Muscle layer of colon (tissue), 2 donors: ENCODE measurements at regions not wholly inside any gene's neighbourhood (a gene's known extent, or its start where the extent isn't known, plus 50 kb on each side); places are given as distances from the start of the nearest gene placed in this dataset.

ENCODE experiments used
- H3K27ac ChIP-seq: one replicate; pipeline ENCODE4 v1.7.0; 2013; ENCODE audit warnings: low read depth, mild to moderate bottlenecking, low read length, moderate library complexity
- H3K27me3 ChIP-seq, 2 donors: one replicate each; pipeline ENCODE4 v1.7.0; 2013; ENCODE audit warnings: low read length in 2 of 2, mild to moderate bottlenecking in 2 of 2; ENCODE audit not compliant: insufficient read depth in 2 of 2, control insufficient read depth in 1 of 2
- H3K36me3 ChIP-seq: one replicate; pipeline ENCODE4 v1.7.0; 2013; ENCODE audit warnings: mild to moderate bottlenecking, low read length; ENCODE audit not compliant: insufficient read depth
- H3K4me1 ChIP-seq: one replicate; pipeline ENCODE4 v1.7.0; 2013; ENCODE audit warnings: mild to moderate bottlenecking, low read length; ENCODE audit not compliant: insufficient read depth
- H3K4me3 ChIP-seq, 2 donors: one replicate each; pipeline ENCODE4 v1.7.0; 2013; ENCODE audit warnings: low read length in 2 of 2, low read depth in 1 of 2, mild to moderate bottlenecking in 1 of 2, moderate library complexity in 1 of 2
- H3K9ac ChIP-seq: one replicate; pipeline ENCODE4 v1.7.0; 2013; ENCODE audit warnings: low read length
- H3K9me3 ChIP-seq: one replicate; pipeline ENCODE4 v1.7.0; 2013; ENCODE audit warnings: mild to moderate bottlenecking, low read length
- donor health status: abdominal sarcoma.
- donor health status: Adenocarcinoma of cecum.

GRCh38 chr20:22339091-22339881 is 245.1 kb downstream of the FOXA2 start:
- Histone ChIP-seq H3K27me3 (peaks cover 0 to 5% of the 10 kb centered on the region in 2 donors), H3K27ac (no peak overlapping the region), H3K36me3 (no peaks in the 10 kb centered on the region), H3K9me3 (no peaks in the 10 kb centered on the region), H3K9ac (no peak overlapping the region), H3K4me1 (no peaks in the 10 kb centered on the region), H3K4me3 (no peak overlapping the region)

GRCh38 chr20:22338140-22338708 is 246.1 kb downstream of the FOXA2 start:
- no peaks in the 10 kb centered on the region for H3K4me1 ChIP-seq
- no peaks in the 10 kb centered on the region for H3K9me3 ChIP-seq
- H3K27ac ChIP-seq, result no peak overlapping the region
- no peaks in the 10 kb centered on the region for H3K36me3 ChIP-seq
- H3K27me3 ChIP-seq, result no peaks in the 10 kb centered on the region
- H3K4me3 ChIP-seq, result no peak overlapping the region
- H3K9ac ChIP-seq, result no peak overlapping the region

GRCh38 chr20:22335210-22335609 is 249.2 kb downstream of the FOXA2 start:
- Histone ChIP-seq H3K9ac (no peak overlapping the region), H3K27me3 (no peaks in the 10 kb centered on the region), H3K4me3 (no peak overlapping the region), H3K27ac (no peak overlapping the region), H3K4me1 (no peaks in the 10 kb centered on the region), H3K9me3 (no peaks in the 10 kb centered on the region), H3K36me3 (no peaks in the 10 kb centered on the region)

GRCh38 chr20:22333885-22334545 is 250.4 kb downstream of the FOXA2 start:
- Histone ChIP-seq H3K4me1 (no peaks in the 10 kb centered on the region), H3K9me3 (no peaks in the 10 kb centered on the region), H3K36me3 (no peaks in the 10 kb centered on the region), H3K27ac (no peak overlapping the region), H3K4me3 (no peak overlapping the region), H3K27me3 (no peaks in the 10 kb centered on the region), H3K9ac (no peak overlapping the region)

GRCh38 chr20:22324505-22324904 is 259.9 kb downstream of the FOXA2 start:
- H3K36me3 ChIP-seq, result no peaks in the 10 kb centered on the region
- H3K4me1 ChIP-seq, result no peaks in the 10 kb centered on the region
- no peak overlapping the region for H3K4me3 ChIP-seq
- no peaks in the 10 kb centered on the region for H3K27me3 ChIP-seq
- no peak overlapping the region for H3K9ac ChIP-seq
- no peaks in the 10 kb centered on the region for H3K9me3 ChIP-seq
- H3K27ac ChIP-seq, result no peak overlapping the region

- Histone ChIP-seq H3K27me3 (no peaks in the 10 kb centered on the region), H3K27ac (no peak overlapping the region), H3K36me3 (no peaks in the 10 kb centered on the region), H3K4me1 (no peaks in the 10 kb centered on the region), H3K9me3 (no peaks in the 10 kb centered on the region), H3K4me3 (no peak overlapping the region), H3K9ac (no peak overlapping the region)
Observed at GRCh38 chr20:22322513-22322912, 261.9 kb downstream of the FOXA2 start.

- H3K9ac ChIP-seq, result no peak overlapping the region
- no peaks in the 10 kb centered on the region for H3K27me3 ChIP-seq
- H3K4me3 ChIP-seq, result no peak overlapping the region
- no peaks in the 10 kb centered on the region for H3K9me3 ChIP-seq
- H3K36me3 ChIP-seq, result no peaks in the 10 kb centered on the region
- no peak overlapping the region for H3K27ac ChIP-seq
- H3K4me1 ChIP-seq, result no peaks in the 10 kb centered on the region
Observed at GRCh38 chr20:22321191-22321590, 263.2 kb downstream of the FOXA2 start.

- Histone ChIP-seq H3K36me3 (no peaks in the 10 kb centered on the region), H3K4me1 (no peaks in the 10 kb centered on the region), H3K9me3 (no peaks in the 10 kb centered on the region), H3K9ac (no peak overlapping the region), H3K27me3 (no peaks in the 10 kb centered on the region), H3K4me3 (no peak overlapping the region), H3K27ac (no peak overlapping the region)
Observed at GRCh38 chr20:22320245-22320915, 264.0 kb downstream of the FOXA2 start.

- H3K9ac ChIP-seq, result no peak overlapping the region
- no peaks in the 10 kb centered on the region for H3K27me3 ChIP-seq
- H3K4me1 ChIP-seq, result no peaks in the 10 kb centered on the region
- no peak overlapping the region for H3K27ac ChIP-seq
- no peaks in the 10 kb centered on the region for H3K9me3 ChIP-seq
- H3K4me3 ChIP-seq, result no peak overlapping the region
- no peaks in the 10 kb centered on the region for H3K36me3 ChIP-seq
Observed at GRCh38 chr20:22315771-22316170, 268.6 kb downstream of the FOXA2 start.

GRCh38 chr20:22315073-22315472 is 269.3 kb downstream of the FOXA2 start:
- Histone ChIP-seq H3K27me3 (no peaks in the 10 kb centered on the region), H3K4me1 (no peaks in the 10 kb centered on the region), H3K36me3 (no peaks in the 10 kb centered on the region), H3K4me3 (no peak overlapping the region), H3K27ac (no peak overlapping the region), H3K9me3 (no peaks in the 10 kb centered on the region), H3K9ac (no peak overlapping the region)

- Histone ChIP-seq H3K9ac (no peak overlapping the region), H3K4me1 (no peaks in the 10 kb centered on the region), H3K9me3 (no peaks in the 10 kb centered on the region), H3K27ac (no peak overlapping the region), H3K4me3 (no peak overlapping the region), H3K27me3 (no peaks in the 10 kb centered on the region), H3K36me3 (no peaks in the 10 kb centered on the region)
Observed at GRCh38 chr20:22312744-22313346, 271.5 kb downstream of the FOXA2 start.
